ENCODE measurements at regions not wholly inside any gene's neighbourhood (a gene's known extent, or its start where the extent isn't known, plus 50 kb on each side); places are given as distances from the start of the nearest gene placed in this dataset.

GRCh38 chr12:19623751-19624399 lies 184.6 kb downstream of the AEBP2 start:
- no peak overlapping the region for H2AK9ac ChIP-seq (replicated peaks; ENCODE audit: low read depth, low read length, poor library complexity)
- H4K91ac ChIP-seq (ENCODE audit: insufficient read depth, low read depth, low read length): no peak overlapping the region
- H3K4me3 ChIP-seq (ENCODE audit: insufficient read depth, low read depth, low read length): no peak overlapping the region
- no peak overlapping the region for H4K5ac ChIP-seq (ENCODE audit: low read depth, low read length)
- in situ Hi-C loops (cut with MboI; ENCODE audit: low sequenced_read_pairs) (no loop called here), dilution Hi-C loops (cut with HindIII; ENCODE audit: low sequenced_read_pairs, unreplicated experiment) (no loop called here), intact Hi-C loops (cut with micrococcal nuclease) (no loop called here)
- H3K56ac ChIP-seq (ENCODE audit: extremely low read depth, insufficient read depth, low read length): no peak overlapping the region
- no peak overlapping the region for H3K4ac ChIP-seq (ENCODE audit: low read depth, low read length)
- H2AFZ ChIP-seq (replicated peaks; ENCODE audit: low read length, poor library complexity): no peak overlapping the region
- no peak overlapping the region for H2BK120ac ChIP-seq (ENCODE audit: low read depth, low read length)
- H3K23ac ChIP-seq (ENCODE audit: low read depth, low read length): no peak overlapping the region
- no peak for DNase-seq
- no peaks in the 10 kb centered on the region for H3K79me1 ChIP-seq (ENCODE audit: low read depth in 1 of 2, low read length in 2 of 2)
- ChIA-PET POLR2A (ENCODE audit: unreplicated experiment) (no interaction called here), CTCF (no interaction called here)
- peaks cover 3% of the 10 kb centered on the region; the same call in 1 of the 2 replicates for H3K9me1 ChIP-seq (ENCODE audit: insufficient read depth, low read length)
- H3K4me2 ChIP-seq (ENCODE audit: low read depth, low read length): no peak overlapping the region
- ATAC-seq (ENCODE audit: low read depth): no peak
- no peak overlapping the region for H3K27ac ChIP-seq (ENCODE audit: insufficient read depth, low read length)
- H2BK20ac ChIP-seq (ENCODE audit: low read depth, low read length): no peak overlapping the region
- H3K4me1 ChIP-seq (ENCODE audit: control insufficient read depth, insufficient read depth, low read length): no peaks in the 10 kb centered on the region; the same call in 1 of the 2 replicates
- no peak overlapping the region for H3K9ac ChIP-seq (ENCODE audit: low read depth, low read length)
- TF ChIP-seq MAFK (IDR thresholded peaks at IDR 0.05; ENCODE audit: low read depth, low read length): no peak
- TF ChIP-seq BHLHE40 (IDR thresholded peaks at IDR 0.05; ENCODE audit: low read depth, low read length): no peak
- TF ChIP-seq, protein P1, sequence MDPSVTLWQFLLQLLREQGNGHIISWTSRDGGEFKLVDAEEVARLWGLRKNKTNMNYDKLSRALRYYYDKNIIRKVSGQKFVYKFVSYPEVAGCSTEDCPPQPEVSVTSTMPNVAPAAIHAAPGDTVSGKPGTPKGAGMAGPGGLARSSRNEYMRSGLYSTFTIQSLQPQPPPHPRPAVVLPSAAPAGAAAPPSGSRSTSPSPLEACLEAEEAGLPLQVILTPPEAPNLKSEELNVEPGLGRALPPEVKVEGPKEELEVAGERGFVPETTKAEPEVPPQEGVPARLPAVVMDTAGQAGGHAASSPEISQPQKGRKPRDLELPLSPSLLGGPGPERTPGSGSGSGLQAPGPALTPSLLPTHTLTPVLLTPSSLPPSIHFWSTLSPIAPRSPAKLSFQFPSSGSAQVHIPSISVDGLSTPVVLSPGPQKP (IDR thresholded peaks at IDR 0.05; ENCODE audit: borderline replicate concordance, low read depth, low read length): no peak
- TF ChIP-seq CHD1 (IDR thresholded peaks at IDR 0.05; ENCODE audit: low read depth, low read length): no peak
- no peak for TF ChIP-seq USF2 (IDR thresholded peaks at IDR 0.05; ENCODE audit: low read depth, low read length)
- no peak for TF ChIP-seq FOS (IDR thresholded peaks at IDR 0.05; ENCODE audit: low read depth, low read length)
- no peak for TF ChIP-seq CEBPB (IDR thresholded peaks at IDR 0.05; ENCODE audit: low read depth, low read length)
- TF ChIP-seq CTCF (conservative IDR thresholded peaks at IDR 0.05; ENCODE audit: low read depth, low read length): no peak
- TF ChIP-seq NFE2L2 (IDR thresholded peaks at IDR 0.05; ENCODE audit: low read depth, low read length): no peak
- H4K8ac ChIP-seq (ENCODE audit: low read depth in 2 of 2, low read length in 2 of 2): no peak overlapping the region
- WGBS, 2 experiments (ENCODE audit: extremely low coverage in 2 of 2, insufficient read length in 1 of 2): no CpG with 5 or more reads among the region's 9 CpGs
- H3K36me3 ChIP-seq (ENCODE audit: control insufficient read depth, insufficient read depth, low read length): no peaks in the 10 kb centered on the region; the same call in 1 of the 2 replicates
- no peaks in the 10 kb centered on the region for H4K20me1 ChIP-seq (ENCODE audit: insufficient read depth, low read length)
- no peak overlapping the region for H2BK5ac ChIP-seq (ENCODE audit: low read depth, low read length, poor library complexity, severe bottlenecking)
- H2BK15ac ChIP-seq (ENCODE audit: low read depth, low read length): no peak overlapping the region
- no TSS peak for BruUV-seq (replicated peaks)
- no peak overlapping the region for H3K18ac ChIP-seq (ENCODE audit: low read depth, low read length)
- no peaks in the 10 kb centered on the region for H3K9me3 ChIP-seq (ENCODE audit: control insufficient read depth, insufficient read depth, low read length)
- no peaks in the 10 kb centered on the region for H3K27me3 ChIP-seq (ENCODE audit: control insufficient read depth, insufficient read depth, low read length)
- H3K14ac ChIP-seq (replicated peaks; ENCODE audit: low read depth, low read length): no peak overlapping the region
- H2AK5ac ChIP-seq (ENCODE audit: low read depth, low read length): no peak overlapping the region
